HEK293T (cell line): ENCODE measurements at regions not wholly inside any gene's neighbourhood (a gene's known extent, or its start where the extent isn't known, plus 50 kb on each side); places are given as distances from the start of the nearest gene placed in this dataset.

Source experiments
- CTCF ChIA-PET: fragments of 350-600 bp; formaldehyde crosslinking; extraction: SDS; loops from one replicate; lab custom pipeline; 2021; ENCODE audit warnings: antibody characterized with exemption, inconsistent platforms; lab: Yijun Ruan, JAX
- POLR2A ChIA-PET: fragments of 350-600 bp; formaldehyde crosslinking; extraction: SDS; loops from one replicate; lab custom pipeline; 2020; ENCODE audit warnings: antibody characterized with exemption, inconsistent platforms; lab: Yijun Ruan, JAX
- DNase-seq: peaks from one replicate; pipeline ENCODE4 v3.0.0; 2012; ENCODE audit warnings: mixed read lengths; ENCODE audit errors: extremely low spot score
- ARNT ChIP-seq: fragments of 450-650 bp; IDR thresholded peaks from 2 replicates; pipeline ENCODE4 v1.6.1; 2017; ENCODE audit warnings: mild to moderate bottlenecking
- BHLHE40 ChIP-seq: fragments of 450-650 bp; IDR thresholded peaks from 2 replicates; pipeline ENCODE4 v1.6.1; 2016; ENCODE audit warnings: mild to moderate bottlenecking, moderate library complexity, borderline replicate concordance
- CTBP1 ChIP-seq: fragments of 450-650 bp; IDR thresholded peaks from 2 replicates; pipeline ENCODE4 v1.6.1; 2016; ENCODE audit warnings: borderline replicate concordance
- ELF4 ChIP-seq: fragments of 450-650 bp; IDR thresholded peaks from 2 replicates; pipeline ENCODE4 v1.6.1; 2017; ENCODE audit warnings: antibody characterized with exemption
- FOXA1 ChIP-seq: fragments of 450-650 bp; IDR thresholded peaks from 2 replicates; pipeline ENCODE4 v1.6.1; 2016; ENCODE audit warnings: mild to moderate bottlenecking
- FOXK2 ChIP-seq: fragments of 450-650 bp; IDR thresholded peaks from 2 replicates; pipeline ENCODE4 v1.6.1; 2016; ENCODE audit warnings: mild to moderate bottlenecking
- FOXM1 ChIP-seq: fragments of 450-650 bp; IDR thresholded peaks from 2 replicates; pipeline ENCODE4 v1.6.1; 2017; ENCODE audit warnings: mild to moderate bottlenecking, borderline replicate concordance
- HDGF ChIP-seq: fragments of 450-650 bp; IDR thresholded peaks from 2 replicates; pipeline ENCODE4 v1.6.1; 2017; ENCODE audit warnings: antibody characterized with exemption, borderline replicate concordance
- L3MBTL2 ChIP-seq: fragments of 450-650 bp; conservative IDR thresholded peaks from 2 replicates; pipeline ENCODE4 v1.6.1; 2016; ENCODE audit warnings: mild to moderate bottlenecking
- LEF1 ChIP-seq: fragments of 450-650 bp; IDR thresholded peaks from 2 replicates; pipeline ENCODE4 v1.6.1; 2017; ENCODE audit warnings: mild to moderate bottlenecking, borderline replicate concordance
- NFRKB ChIP-seq: fragments of 450-650 bp; IDR thresholded peaks from 2 replicates; pipeline ENCODE4 v1.6.1; 2016; ENCODE audit warnings: mild to moderate bottlenecking, moderate library complexity
- SP1 ChIP-seq: fragments of 450-650 bp; IDR thresholded peaks from 2 replicates; pipeline ENCODE4 v1.6.1; 2017
- SUZ12 ChIP-seq: fragments of 450-650 bp; IDR thresholded peaks from 2 replicates; pipeline ENCODE4 v1.6.1; 2016; ENCODE audit warnings: mild to moderate bottlenecking
- TARDBP ChIP-seq: fragments of 450-650 bp; IDR thresholded peaks from 2 replicates; pipeline ENCODE4 v1.6.1; 2016
- ZNF384 ChIP-seq: fragments of 450-650 bp; IDR thresholded peaks from 2 replicates; pipeline ENCODE4 v1.6.1; 2016
- TF ChIP-seq, protein P1 (sequence below): fragments of 450-650 bp; IDR thresholded peaks from 2 replicates; pipeline ENCODE4 v1.6.1; 2016

DNA sequence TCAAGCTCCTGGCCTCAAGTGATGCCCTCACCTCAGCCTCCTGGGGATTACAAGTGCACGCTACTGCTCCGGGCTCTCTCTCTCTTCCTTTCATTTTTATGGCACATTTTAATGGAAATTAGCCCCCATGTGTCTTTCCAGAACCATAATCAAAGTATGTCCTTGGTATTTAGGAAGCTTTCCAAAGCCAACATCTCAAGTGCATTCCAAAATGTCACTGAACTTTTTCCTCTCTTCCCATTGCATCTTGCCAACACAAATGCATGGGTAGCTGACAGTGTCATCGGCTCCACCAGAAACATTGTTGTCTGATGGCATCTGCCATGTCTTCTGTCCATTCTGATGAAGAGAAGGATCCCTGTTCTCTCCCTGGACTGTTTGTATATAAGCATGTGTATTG is 90.5 kb upstream of the ANXA1 start:
- TF ChIP-seq FOXA1 = no peak
- no peak for TF ChIP-seq ELF4
- no peak for TF ChIP-seq ARNT
- TF ChIP-seq BHLHE40 = no peak
- TF ChIP-seq, protein P1, sequence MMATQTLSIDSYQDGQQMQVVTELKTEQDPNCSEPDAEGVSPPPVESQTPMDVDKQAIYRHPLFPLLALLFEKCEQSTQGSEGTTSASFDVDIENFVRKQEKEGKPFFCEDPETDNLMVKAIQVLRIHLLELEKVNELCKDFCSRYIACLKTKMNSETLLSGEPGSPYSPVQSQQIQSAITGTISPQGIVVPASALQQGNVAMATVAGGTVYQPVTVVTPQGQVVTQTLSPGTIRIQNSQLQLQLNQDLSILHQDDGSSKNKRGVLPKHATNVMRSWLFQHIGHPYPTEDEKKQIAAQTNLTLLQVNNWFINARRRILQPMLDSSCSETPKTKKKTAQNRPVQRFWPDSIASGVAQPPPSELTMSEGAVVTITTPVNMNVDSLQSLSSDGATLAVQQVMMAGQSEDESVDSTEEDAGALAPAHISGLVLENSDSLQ = no peak
- no peak for DNase-seq
- CTCF ChIA-PET = interaction anchor here (0.6 to 1.0 kb wide), 2 partner anchors 134 to 140 kb away, joined by 3 read pairs; no protein-coding TSS in a partner anchor
- POLR2A ChIA-PET = no interaction called here

DNA sequence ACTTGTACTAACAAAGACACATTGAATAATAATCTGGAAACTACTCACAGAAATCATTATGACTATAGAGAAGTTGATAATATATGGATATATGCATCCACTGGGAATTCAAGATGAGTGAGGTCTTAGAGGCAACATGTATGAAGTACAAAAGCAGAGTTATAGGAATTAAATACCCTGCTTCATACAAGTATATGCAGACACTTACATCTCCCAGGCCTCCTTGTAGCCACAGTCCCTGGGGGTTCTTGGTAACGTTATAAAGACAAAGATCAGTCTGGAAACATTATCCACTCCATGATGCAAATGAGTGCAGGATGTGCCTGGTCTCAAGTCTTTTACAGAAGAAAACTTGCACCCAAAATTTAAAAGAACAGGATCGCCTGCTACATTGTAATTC is 92.4 kb upstream of the ANXA1 start:
- POLR2A ChIA-PET = no interaction called here
- DNase-seq = no peak
- TF ChIP-seq TARDBP (no peak), L3MBTL2 (no peak), SP1 (no peak), ZNF384 (no peak), BHLHE40 (no peak), NFRKB (no peak), FOXA1 (no peak)
- TF ChIP-seq, protein P1 = no peak
- CTCF ChIA-PET = no interaction called here

DNA sequence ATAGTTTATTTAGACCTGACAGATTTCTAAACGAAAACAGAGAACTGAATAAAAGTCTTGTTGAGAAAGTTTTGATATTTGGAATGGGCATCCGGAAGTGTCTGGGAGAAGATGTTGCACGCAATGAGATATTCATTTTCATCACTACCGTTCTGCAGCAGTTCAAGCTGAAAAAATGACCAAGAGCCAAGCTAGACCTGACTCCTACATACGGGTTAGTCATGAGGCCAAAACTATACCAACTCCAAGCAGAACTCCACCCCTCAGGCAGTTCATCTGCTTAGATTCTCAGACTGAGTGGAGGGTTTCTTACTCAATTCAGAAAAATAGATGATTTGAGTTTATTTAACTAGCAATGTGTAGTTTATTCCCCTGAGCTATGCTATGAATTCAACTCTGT is 95.4 kb upstream of the ANXA1 start:
- CTCF ChIA-PET = no interaction called here
- no peak for DNase-seq
- no peak for TF ChIP-seq LEF1
- no peak for TF ChIP-seq FOXM1
- TF ChIP-seq BHLHE40 = no peak
- no peak for TF ChIP-seq ELF4
- no peak for TF ChIP-seq SP1
- no peak for TF ChIP-seq CTBP1
- no peak for TF ChIP-seq TARDBP
- no peak for TF ChIP-seq ARNT
- no peak for TF ChIP-seq FOXA1
- TF ChIP-seq, protein P1 = no peak
- no peak for TF ChIP-seq ZNF384
- no peak for TF ChIP-seq L3MBTL2
- TF ChIP-seq FOXK2 = no peak
- TF ChIP-seq NFRKB = no peak
- POLR2A ChIA-PET = no interaction called here

DNA sequence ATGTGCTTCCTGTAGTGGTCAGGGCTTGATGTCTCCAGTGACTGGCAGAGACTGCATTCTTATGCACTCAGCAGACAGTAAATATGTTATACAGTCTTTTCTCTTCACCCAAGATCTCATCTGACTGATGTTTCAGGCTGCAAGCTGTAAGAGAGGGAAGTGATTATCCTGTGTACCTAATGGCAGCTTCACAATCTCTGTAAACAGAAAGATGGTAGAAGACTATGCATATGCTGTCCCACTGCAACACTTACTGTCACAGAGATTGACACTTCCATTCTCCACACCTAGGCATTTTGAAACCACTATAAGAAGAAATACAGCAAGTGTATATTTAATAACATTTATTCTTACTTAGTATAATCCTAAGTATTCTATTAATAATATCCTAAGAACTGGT is 97.6 kb upstream of the ANXA1 start:
- no peak for DNase-seq
- CTCF ChIA-PET = no interaction called here
- no peak for TF ChIP-seq BHLHE40
- no peak for TF ChIP-seq FOXM1
- TF ChIP-seq NFRKB = no peak
- no peak for TF ChIP-seq SUZ12
- TF ChIP-seq FOXA1 = no peak
- no peak for TF ChIP-seq ELF4
- TF ChIP-seq ARNT = no peak
- TF ChIP-seq FOXK2 = no peak
- TF ChIP-seq TARDBP = no peak
- no peak for TF ChIP-seq SP1
- TF ChIP-seq, protein P1 = no peak
- no peak for TF ChIP-seq LEF1
- TF ChIP-seq HDGF = no peak
- POLR2A ChIA-PET = no interaction called here

DNA sequence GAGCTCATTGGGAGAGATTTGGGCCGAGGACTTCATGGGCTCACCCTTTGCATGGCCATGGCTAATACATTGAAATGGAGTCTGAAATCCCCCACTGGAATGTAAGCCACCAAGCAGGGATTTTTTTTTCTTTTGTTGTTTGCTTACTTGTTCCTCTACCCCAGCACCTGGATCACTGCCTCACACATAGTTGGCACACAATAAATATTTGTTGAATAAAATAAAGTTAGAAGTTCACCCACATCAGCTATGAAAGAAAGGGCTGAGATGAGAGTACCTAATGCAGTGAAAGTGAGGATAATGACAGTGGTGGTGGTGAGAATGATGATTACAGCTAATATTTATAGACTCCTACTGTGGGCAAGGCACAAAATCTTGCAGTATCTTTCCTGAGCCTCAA is 98.1 kb upstream of the ANXA1 start:
- POLR2A ChIA-PET = no interaction called here
- CTCF ChIA-PET = no interaction called here
- no peak for TF ChIP-seq SUZ12
- TF ChIP-seq ZNF384 = no peak
- no peak for TF ChIP-seq ARNT
- no peak for TF ChIP-seq NFRKB
- TF ChIP-seq, protein P1 = no peak
- no peak for TF ChIP-seq FOXM1
- no peak for TF ChIP-seq L3MBTL2
- TF ChIP-seq LEF1 = no peak
- no peak for TF ChIP-seq CTBP1
- no peak for DNase-seq

DNA sequence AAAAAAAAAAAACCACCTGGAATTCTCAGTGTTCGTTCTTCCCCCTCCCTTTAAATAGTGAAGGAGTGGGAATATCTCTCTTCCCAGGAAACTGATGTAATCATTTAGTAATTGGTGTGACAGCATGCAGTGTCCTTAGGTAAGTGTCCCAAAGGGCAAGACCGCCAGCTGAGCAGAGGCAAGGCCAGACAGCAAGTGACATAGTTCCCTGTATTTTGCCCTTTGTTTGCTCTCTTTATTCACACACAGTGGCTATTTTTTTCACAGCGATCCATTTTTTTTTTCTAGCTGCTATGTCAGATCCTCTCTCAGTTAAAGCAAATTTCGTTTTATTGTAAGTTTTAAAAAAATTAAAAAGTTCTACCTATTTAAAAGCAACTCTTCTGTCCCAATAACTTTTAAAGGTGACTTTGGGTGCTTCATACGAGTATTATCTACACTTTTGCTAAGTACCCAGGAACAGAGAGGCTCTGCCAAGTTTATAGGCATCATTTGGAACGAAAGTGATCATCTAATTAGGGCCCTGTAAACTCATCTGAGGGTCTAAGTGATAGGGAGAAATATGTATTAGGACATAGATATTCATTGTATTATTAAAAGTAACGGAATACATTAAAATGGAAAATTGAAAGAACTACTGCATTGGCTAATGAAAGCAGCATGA is 98.2 kb upstream of the ALDH1A1 start:
- TF ChIP-seq FOXM1 (no peak), ZNF384 (peak; percentile 28; the same call in 1 of the 2 replicates)
- POLR2A ChIA-PET = no interaction called here
- CTCF ChIA-PET = interaction anchor here (0.6 kb wide), 3 partner anchors 33 to 1012 kb away, joined by 3 read pairs; no protein-coding TSS in a partner anchor
- DNase-seq = peak; percentile 22
